Omental fat pad (tissue), 3 donors: ENCODE measurements at regions not wholly inside any gene's neighbourhood (a gene's known extent, or its start where the extent isn't known, plus 50 kb on each side); places are given as distances from the start of the nearest gene placed in this dataset.
"Not testable (repeated sequence)": the region's sequence is repeated elsewhere in the genome, so short reads cannot be mapped to it uniquely, and the experiment has no call there.

Source experiments
- ATAC-seq: fragments of 150-250 bp; one replicate; pipeline ENCODE4 v1.9.1; 2016; ENCODE audit warnings: mild to moderate bottlenecking, moderate library complexity; ENCODE audit not compliant: low FRiP score
- DNase-seq: peaks from one replicate; pipeline ENCODE4 v3.0.0-alpha.2; 2019; ENCODE audit warnings: low spot score
- TF ChIP-seq, protein P1 (sequence below), 3 donors: fragments of 450-650 bp; IDR thresholded peaks; one replicate each; pipeline ENCODE4 v1.5.1; 2016 to 2017; ENCODE audit warnings: antibody characterized with exemption in 3 of 3, mild to moderate bottlenecking in 3 of 3, moderate library complexity in 2 of 3

DNA sequence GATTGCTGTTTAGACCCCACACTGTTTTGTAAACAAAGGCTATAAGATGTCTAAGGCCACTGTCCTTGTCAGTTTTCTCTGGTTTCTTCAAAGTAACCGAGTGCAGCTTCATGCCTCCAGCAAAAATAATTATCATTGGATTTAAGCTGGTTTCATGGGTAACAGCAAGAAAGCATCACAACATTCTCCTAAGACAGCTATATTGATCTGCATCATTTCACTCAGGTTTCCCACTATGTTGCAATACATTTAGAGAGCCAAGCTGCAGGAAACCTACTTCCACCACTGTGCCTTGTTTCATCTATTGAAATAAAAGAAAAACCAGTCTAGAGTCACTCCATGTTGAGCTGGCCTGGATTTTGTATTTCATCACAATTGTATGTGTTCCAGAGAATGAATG, 351.4 kb downstream of the OXSM start:
- TF ChIP-seq, protein P1, sequence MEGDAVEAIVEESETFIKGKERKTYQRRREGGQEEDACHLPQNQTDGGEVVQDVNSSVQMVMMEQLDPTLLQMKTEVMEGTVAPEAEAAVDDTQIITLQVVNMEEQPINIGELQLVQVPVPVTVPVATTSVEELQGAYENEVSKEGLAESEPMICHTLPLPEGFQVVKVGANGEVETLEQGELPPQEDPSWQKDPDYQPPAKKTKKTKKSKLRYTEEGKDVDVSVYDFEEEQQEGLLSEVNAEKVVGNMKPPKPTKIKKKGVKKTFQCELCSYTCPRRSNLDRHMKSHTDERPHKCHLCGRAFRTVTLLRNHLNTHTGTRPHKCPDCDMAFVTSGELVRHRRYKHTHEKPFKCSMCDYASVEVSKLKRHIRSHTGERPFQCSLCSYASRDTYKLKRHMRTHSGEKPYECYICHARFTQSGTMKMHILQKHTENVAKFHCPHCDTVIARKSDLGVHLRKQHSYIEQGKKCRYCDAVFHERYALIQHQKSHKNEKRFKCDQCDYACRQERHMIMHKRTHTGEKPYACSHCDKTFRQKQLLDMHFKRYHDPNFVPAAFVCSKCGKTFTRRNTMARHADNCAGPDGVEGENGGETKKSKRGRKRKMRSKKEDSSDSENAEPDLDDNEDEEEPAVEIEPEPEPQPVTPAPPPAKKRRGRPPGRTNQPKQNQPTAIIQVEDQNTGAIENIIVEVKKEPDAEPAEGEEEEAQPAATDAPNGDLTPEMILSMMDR (IDR thresholded peaks at IDR 0.05) = no peak
- ATAC-seq (no peak), DNase-seq (no peak)

DNA sequence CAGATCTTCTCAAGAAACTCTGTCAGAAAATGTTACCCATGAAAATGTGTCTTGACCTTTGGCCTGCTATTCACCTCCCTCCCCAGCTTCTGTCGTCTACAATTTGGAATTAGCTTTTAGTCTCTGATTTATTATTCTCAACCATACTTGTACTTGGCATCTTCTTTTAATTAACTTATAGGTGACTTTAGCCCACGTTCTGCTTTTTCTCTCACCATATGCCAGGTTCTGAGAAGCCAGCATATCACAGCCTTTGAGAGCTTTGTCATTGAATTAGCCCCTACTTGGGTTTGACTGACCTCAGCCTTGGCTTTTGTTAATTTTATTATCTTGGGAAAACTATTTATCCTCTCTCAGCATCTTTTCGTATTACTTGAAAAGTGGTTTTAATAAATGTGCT, 355.9 kb downstream of the OXSM start:
- ATAC-seq = no peak
- TF ChIP-seq, protein P1 (IDR thresholded peaks at IDR 0.05) = no peak
- DNase-seq = no peak

DNA sequence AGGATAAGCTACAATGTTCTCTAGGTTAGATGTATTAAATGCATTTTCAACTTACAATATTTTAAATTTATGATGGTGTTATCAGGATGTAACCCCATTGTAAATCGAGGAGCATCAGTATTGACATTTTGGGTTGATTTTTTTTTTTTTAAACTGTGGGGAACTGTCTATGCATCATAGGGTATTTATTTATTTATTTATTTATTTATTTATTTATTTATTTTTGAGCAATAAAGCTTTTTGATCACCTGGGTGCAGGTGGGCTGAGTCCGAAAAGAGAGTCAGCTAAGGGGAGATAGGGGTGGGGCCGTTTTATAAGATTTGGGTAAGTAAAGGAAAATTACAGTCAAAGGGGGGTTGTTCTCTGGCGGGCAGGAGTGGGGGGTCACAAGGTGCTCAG, 367.5 kb downstream of the OXSM start:
- ATAC-seq, DNase-seq: not testable (repeated sequence)

DNA sequence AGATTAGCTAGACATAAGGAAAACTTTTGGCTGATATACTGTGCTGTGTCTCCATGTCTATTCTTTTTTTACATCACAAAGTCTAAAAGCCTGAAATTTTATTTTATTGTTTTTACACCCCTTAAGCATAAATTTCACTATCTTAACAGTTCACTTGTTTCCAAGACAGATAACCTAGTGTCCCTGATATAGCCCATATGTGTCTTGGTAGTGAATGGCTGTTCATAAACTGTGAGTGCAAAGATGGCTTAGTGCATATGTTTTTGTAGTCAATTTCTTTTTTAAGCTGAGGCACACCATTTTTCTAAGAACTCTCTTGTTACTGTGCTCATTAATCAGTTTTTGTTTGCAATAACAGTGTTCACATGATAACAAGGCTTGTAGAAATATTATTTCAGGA, 381.1 kb downstream of the OXSM start:
- TF ChIP-seq, protein P1 (IDR thresholded peaks at IDR 0.05) = no peak
- no peak for ATAC-seq
- no peak for DNase-seq

DNA sequence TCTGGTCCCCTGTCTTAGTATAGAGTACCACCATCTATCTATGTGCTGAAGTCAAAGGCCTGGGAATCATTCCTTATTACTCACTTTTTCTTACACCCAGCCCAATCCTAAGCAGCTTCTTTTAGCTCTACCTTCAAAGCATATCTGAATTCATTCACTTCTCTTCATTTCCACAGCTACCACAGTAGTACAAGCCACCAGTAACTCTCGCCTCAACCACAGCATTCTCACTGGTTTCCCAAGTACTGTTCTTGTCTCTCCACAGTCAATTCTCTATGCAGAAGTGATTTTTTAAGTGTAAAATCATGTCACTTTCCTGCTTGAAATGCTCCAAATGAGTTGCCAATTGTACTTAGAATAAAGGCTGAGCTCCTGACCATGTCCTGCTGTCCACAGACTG, 401.7 kb downstream of the OXSM start:
- no peak for ATAC-seq
- TF ChIP-seq, protein P1 (IDR thresholded peaks at IDR 0.05) = no peak
- no peak for DNase-seq

DNA sequence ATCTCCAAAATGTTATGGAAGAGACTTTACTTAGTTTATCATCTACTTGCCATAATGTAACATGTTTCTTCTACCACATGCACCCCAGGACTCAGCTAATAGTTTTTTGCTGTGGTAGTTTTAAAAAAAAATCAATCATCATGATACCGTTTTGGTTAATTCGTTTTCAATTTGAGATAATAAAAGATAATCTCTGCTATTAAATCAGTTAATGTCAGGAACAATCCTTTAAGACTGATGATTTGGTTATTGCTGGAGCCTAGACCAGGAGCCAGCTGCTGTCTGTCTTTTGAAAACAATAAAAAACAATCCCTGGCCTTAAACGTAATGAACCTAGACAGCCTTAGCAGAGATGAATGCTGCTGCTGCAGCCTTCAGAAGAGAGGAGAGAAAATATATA, 403.7 kb downstream of the OXSM start:
- DNase-seq (no peak), ATAC-seq (no peak)
- TF ChIP-seq, protein P1 (IDR thresholded peaks at IDR 0.05) = no peak

DNA sequence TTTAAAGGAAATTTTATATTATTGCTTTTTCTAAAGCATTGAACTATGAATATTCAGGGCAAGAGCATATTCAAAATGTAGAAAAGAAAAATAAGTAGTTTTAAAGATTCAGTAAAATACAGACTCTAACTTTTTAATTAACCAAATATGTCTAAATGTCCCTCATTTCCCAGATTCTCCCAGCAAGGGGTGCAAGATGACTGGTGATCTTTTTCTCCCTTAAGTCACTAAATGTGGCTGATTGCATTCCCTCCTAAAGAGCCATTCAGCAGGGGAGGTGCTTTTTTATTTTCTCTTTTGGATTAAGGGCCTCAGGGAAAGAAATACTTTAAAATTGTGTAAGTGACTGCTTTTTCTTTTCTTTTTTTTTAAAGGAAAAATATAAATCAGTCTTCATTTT, 406.9 kb downstream of the OXSM start:
- DNase-seq = no peak
- TF ChIP-seq, protein P1 (IDR thresholded peaks at IDR 0.05) = no peak
- ATAC-seq = no peak

DNA sequence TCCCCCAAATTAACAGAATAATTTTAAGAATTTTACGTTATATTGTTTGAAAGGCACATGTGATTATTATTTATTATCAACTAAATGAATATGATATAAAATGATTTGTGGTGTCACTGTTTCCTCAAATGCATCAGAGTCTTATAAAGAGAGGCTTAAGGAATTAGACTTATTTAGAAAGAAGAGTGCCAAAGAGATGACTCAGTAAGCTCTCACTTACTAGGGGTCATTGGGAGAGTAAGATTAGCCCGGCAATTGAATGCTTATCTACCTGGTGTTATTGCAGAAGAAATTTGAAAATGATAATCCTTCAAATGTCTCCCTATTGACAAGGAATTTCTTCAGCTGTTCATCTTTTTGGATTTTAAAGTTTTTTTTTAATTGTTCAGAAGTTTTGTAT, 408.7 kb downstream of the OXSM start:
- TF ChIP-seq, protein P1 (IDR thresholded peaks at IDR 0.05) = no peak

More for the DNA sequence above, 408.7 kb downstream of the OXSM start:
- no peak for ATAC-seq
- DNase-seq = no peak
